ENCODE measurements at regions not wholly inside any gene's neighbourhood (a gene's known extent, or its start where the extent isn't known, plus 50 kb on each side); places are given as distances from the start of the nearest gene placed in this dataset.

DNA sequence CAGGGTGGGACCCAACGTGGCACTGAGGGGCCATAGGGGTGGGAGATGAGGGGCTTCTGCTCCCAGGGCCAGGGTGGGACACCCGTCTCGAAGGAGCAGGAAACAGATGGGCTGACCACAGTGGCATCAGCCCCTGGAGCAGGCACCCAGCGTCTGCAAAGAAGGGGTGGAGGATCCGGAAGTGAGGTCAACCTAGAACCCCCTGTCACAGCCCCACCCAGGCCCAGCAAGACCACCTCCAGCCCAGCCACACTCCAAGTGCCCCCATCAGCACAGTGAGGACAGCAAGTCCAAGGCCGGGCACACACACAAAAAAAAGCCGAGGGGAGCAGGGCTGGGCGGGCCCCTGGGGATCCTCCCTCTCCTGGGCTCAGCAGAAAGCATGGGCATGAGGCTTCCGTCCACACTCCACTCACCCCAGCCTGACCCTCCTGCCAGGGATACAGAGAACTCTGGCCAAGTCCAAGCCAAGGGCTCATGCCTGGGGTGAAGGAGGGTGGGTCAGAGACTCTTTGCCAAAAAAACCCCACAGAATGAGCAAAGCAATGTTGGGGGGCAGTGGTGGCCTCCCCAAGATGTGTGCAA is 111.0 kb downstream of the FOXL3 start:
- Mint-ChIP-seq H3K27me3 (ENCODE audit: insufficient read depth) (peaks cover 28% of the 10 kb centered on the region), H3K27ac (no peak overlapping the region), H3K9me3 (peaks cover 63% of the 10 kb centered on the region), H3K36me3 (ENCODE audit: low read depth) (peaks cover 2% of the 10 kb centered on the region), H3K4me3 (no peak overlapping the region), H3K4me1 (peaks cover 2% of the 10 kb centered on the region)
- H3K9ac ChIP-seq (ENCODE audit: extremely low read depth, low read length, poor library complexity, severe bottlenecking), result no peak overlapping the region
- H3K4me1 ChIP-seq (ENCODE audit: control insufficient read depth, insufficient read depth, low read length), result peaks cover 5% of the 10 kb centered on the region
- TF ChIP-seq, protein P1, sequence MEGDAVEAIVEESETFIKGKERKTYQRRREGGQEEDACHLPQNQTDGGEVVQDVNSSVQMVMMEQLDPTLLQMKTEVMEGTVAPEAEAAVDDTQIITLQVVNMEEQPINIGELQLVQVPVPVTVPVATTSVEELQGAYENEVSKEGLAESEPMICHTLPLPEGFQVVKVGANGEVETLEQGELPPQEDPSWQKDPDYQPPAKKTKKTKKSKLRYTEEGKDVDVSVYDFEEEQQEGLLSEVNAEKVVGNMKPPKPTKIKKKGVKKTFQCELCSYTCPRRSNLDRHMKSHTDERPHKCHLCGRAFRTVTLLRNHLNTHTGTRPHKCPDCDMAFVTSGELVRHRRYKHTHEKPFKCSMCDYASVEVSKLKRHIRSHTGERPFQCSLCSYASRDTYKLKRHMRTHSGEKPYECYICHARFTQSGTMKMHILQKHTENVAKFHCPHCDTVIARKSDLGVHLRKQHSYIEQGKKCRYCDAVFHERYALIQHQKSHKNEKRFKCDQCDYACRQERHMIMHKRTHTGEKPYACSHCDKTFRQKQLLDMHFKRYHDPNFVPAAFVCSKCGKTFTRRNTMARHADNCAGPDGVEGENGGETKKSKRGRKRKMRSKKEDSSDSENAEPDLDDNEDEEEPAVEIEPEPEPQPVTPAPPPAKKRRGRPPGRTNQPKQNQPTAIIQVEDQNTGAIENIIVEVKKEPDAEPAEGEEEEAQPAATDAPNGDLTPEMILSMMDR (conservative IDR thresholded peaks at IDR 0.05), result no peak
- peaks cover 12% of the 10 kb centered on the region for H3K9me3 ChIP-seq (ENCODE audit: control insufficient read depth, low read length)
- H3K27me3 ChIP-seq (ENCODE audit: control insufficient read depth, insufficient read depth, low read length, poor library complexity, severe bottlenecking), result no peaks in the 10 kb centered on the region
- no peaks in the 10 kb centered on the region for H3K36me3 ChIP-seq (ENCODE audit: control insufficient read depth, insufficient read depth, low read length)
- H3K27ac ChIP-seq (ENCODE audit: low read depth, low read length), result no peak overlapping the region
- no peak overlapping the region for H3K4me3 ChIP-seq (ENCODE audit: low read length)
- WGBS, 2 experiments (ENCODE audit: insufficient coverage in 1 of 2, insufficient read length in 1 of 2), result 93 to 100% methylated on average over 2 to 9 of the region's 9 CpGs
- peak; percentile 22 for DNase-seq

DNA sequence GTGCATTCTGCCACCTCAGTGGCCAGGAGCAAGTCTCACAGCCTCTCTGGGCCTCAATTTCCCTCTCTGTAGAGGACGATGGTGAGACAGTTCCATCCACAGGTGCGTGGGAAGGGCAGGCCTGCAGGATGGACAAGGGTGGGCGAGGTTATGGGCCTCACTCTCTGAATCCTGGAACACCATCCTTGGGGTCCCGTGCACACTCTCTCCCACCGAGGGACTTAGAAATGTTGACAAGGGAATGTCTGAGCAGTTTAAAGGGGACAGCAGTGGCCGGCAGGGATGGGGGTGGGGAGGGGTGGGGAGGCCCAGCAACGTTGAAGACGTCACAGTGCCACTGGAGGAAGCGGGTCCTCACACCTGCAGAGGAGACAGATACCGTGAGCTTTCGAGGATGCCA is 111.5 kb downstream of the FOXL3 start:
- Mint-ChIP-seq H3K27me3 (ENCODE audit: insufficient read depth) (peaks cover 28% of the 10 kb centered on the region), H3K4me3 (no peak overlapping the region), H3K27ac (no peak overlapping the region), H3K9me3 (peaks cover 58% of the 10 kb centered on the region), H3K4me1 (peaks cover 7% of the 10 kb centered on the region), H3K36me3 (ENCODE audit: low read depth) (peaks cover 2% of the 10 kb centered on the region)
- Histone ChIP-seq H3K9ac (ENCODE audit: extremely low read depth, low read length, poor library complexity, severe bottlenecking) (no peak overlapping the region), H3K27me3 (ENCODE audit: control insufficient read depth, insufficient read depth, low read length, poor library complexity, severe bottlenecking) (no peaks in the 10 kb centered on the region), H3K4me1 (ENCODE audit: control insufficient read depth, insufficient read depth, low read length) (peaks cover 10% of the 10 kb centered on the region), H3K9me3 (ENCODE audit: control insufficient read depth, low read length) (peaks cover 9% of the 10 kb centered on the region), H3K27ac (ENCODE audit: low read depth, low read length) (no peak overlapping the region), H3K36me3 (ENCODE audit: control insufficient read depth, insufficient read depth, low read length) (no peaks in the 10 kb centered on the region), H3K4me3 (ENCODE audit: low read length) (no peak overlapping the region)
- DNase-seq, result no peak
- TF ChIP-seq, protein P1 (conservative IDR thresholded peaks at IDR 0.05), result no peak
- 89 to 96% methylated on average over 8 to 11 of the region's 11 CpGs for WGBS, 2 experiments (ENCODE audit: insufficient coverage in 1 of 2, insufficient read length in 1 of 2)

- Histone ChIP-seq H3K4me1 (ENCODE audit: control insufficient read depth, insufficient read depth, low read length) (peaks cover 10% of the 10 kb centered on the region), H3K9ac (ENCODE audit: extremely low read depth, low read length, poor library complexity, severe bottlenecking) (no peak overlapping the region), H3K27ac (ENCODE audit: low read depth, low read length) (no peak overlapping the region), H3K9me3 (ENCODE audit: control insufficient read depth, low read length) (no peaks in the 10 kb centered on the region), H3K27me3 (ENCODE audit: control insufficient read depth, insufficient read depth, low read length, poor library complexity, severe bottlenecking) (no peaks in the 10 kb centered on the region), H3K4me3 (ENCODE audit: low read length) (no peak overlapping the region), H3K36me3 (ENCODE audit: control insufficient read depth, insufficient read depth, low read length) (no peaks in the 10 kb centered on the region)
- WGBS, 2 experiments (ENCODE audit: insufficient coverage in 1 of 2, insufficient read length in 1 of 2), result 93 to 94% methylated on average over 15 to 18 of the region's 18 CpGs
- Mint-ChIP-seq H3K4me1 (peaks cover 12% of the 10 kb centered on the region), H3K36me3 (ENCODE audit: low read depth) (no peaks in the 10 kb centered on the region), H3K27ac (no peak overlapping the region), H3K27me3 (ENCODE audit: insufficient read depth) (peaks cover 19% of the 10 kb centered on the region), H3K9me3 (peaks cover 24% of the 10 kb centered on the region), H3K4me3 (no peak overlapping the region)
- TF ChIP-seq, protein P1 (conservative IDR thresholded peaks at IDR 0.05), result no peak
- DNase-seq, result peak; percentile 25
These were observed 114.7 kb downstream of the PDGFA start for GRCh38 chr7:404812-405488.

Data from endodermal cell (in vitro differentiated cells).